Thymus (tissue), 11 donors: ENCODE measurements at regions not wholly inside any gene's neighbourhood (a gene's known extent, or its start where the extent isn't known, plus 50 kb on each side); places are given as distances from the start of the nearest gene placed in this dataset.

Experiments used
- DNase-seq, 9 donors: peaks; one replicate each; pipeline ENCODE4 v3.0.0-alpha.2; 2013; ENCODE audit warnings: low spot score in 9 of 9, low read depth in 6 of 9, missing footprints in 1 of 9
- H3K27ac ChIP-seq, 2 donors: one replicate each; pipeline ENCODE4 v1.5.1; 2013; ENCODE audit warnings: control low read depth in 1 of 2, low read depth in 1 of 2, low read length in 1 of 2, mild to moderate bottlenecking in 1 of 2, moderate library complexity in 1 of 2
- H3K27me3 ChIP-seq, 2 donors: one replicate each; pipeline ENCODE4 v1.5.1; 2013; ENCODE audit warnings: low read length in 1 of 2; ENCODE audit not compliant: control insufficient read depth in 2 of 2, insufficient read depth in 1 of 2
- H3K36me3 ChIP-seq, 2 donors: one replicate each; pipeline ENCODE4 v1.5.1; 2013; ENCODE audit warnings: low read length in 1 of 2, mild to moderate bottlenecking in 1 of 2, moderate library complexity in 1 of 2; ENCODE audit not compliant: control insufficient read depth in 2 of 2, insufficient read depth in 2 of 2
- H3K4me1 ChIP-seq, 2 donors: one replicate each; pipeline ENCODE4 v1.5.1; 2013; ENCODE audit warnings: low read length in 2 of 2; ENCODE audit not compliant: control insufficient read depth in 2 of 2, insufficient read depth in 2 of 2
- H3K4me3 ChIP-seq, 2 donors: one replicate each; pipeline ENCODE4 v1.5.1; 2013; ENCODE audit warnings: low read length in 2 of 2, control low read depth in 1 of 2, mild to moderate bottlenecking in 1 of 2
- H3K9me3 ChIP-seq, 2 donors: one replicate each; pipeline ENCODE4 v1.5.1; 2013; ENCODE audit warnings: low read length in 1 of 2, mild to moderate bottlenecking in 1 of 2; ENCODE audit not compliant: control insufficient read depth in 2 of 2, insufficient read depth in 1 of 2
- WGBS: extraction: QIAGEN DNeasy Blood & Tissue Kit; methylation state at CpG from one replicate; pipeline ENCODE4 v1.1.7; 2013; 5-methylcytosine and 5-hydroxymethylcytosine counted together
- donor health status: healthy.

GRCh38 chr11:69920345-69921127 is 101.3 kb upstream of the FGF3 start:
- no peak for DNase-seq
- no peaks in the 10 kb centered on the region for H3K9me3 ChIP-seq
- H3K4me3 ChIP-seq = no peak overlapping the region
- no peaks in the 10 kb centered on the region for H3K4me1 ChIP-seq
- 86% methylated on average over 16 of the region's 16 CpGs for WGBS
- H3K36me3 ChIP-seq = no peaks in the 10 kb centered on the region
- H3K27ac ChIP-seq = no peak overlapping the region
- H3K27me3 ChIP-seq = peaks cover 2 to 39% of the 10 kb centered on the region in 2 donors

GRCh38 chr11:69921128-69922014 is 102.2 kb upstream of the FGF3 start:
- 85% methylated on average over 21 of the region's 21 CpGs for WGBS
- Histone ChIP-seq H3K27me3 (peaks cover 9 to 39% of the 10 kb centered on the region in 2 donors), H3K9me3 (no peaks in the 10 kb centered on the region), H3K4me1 (no peaks in the 10 kb centered on the region), H3K4me3 (no peak overlapping the region), H3K27ac (no peak overlapping the region), H3K36me3 (no peaks in the 10 kb centered on the region)
- DNase-seq = no peak

GRCh38 chr11:69922015-69922595 is 102.9 kb upstream of the FGF3 start:
- no peaks in the 10 kb centered on the region for H3K4me1 ChIP-seq
- peaks cover 12 to 45% of the 10 kb centered on the region in 2 donors for H3K27me3 ChIP-seq
- H3K9me3 ChIP-seq = no peaks in the 10 kb centered on the region
- no peak overlapping the region for H3K27ac ChIP-seq
- whole genome bisulfite sequencing = 92% methylated on average over 17 of the region's 17 CpGs
- no peaks in the 10 kb centered on the region for H3K36me3 ChIP-seq
- no peak overlapping the region for H3K4me3 ChIP-seq
- DNase-seq = no peak

- peaks cover 12 to 47% of the 10 kb centered on the region in 2 donors for H3K27me3 ChIP-seq
- no peaks in the 10 kb centered on the region for H3K9me3 ChIP-seq
- no peaks in the 10 kb centered on the region for H3K36me3 ChIP-seq
- no peak overlapping the region for H3K4me3 ChIP-seq
- no peak overlapping the region for H3K27ac ChIP-seq
- no peaks in the 10 kb centered on the region for H3K4me1 ChIP-seq
- WGBS = 97% methylated on average over 14 of the region's 14 CpGs
- no peak for DNase-seq
Measured at GRCh38 chr11:69922596-69923111, 103.4 kb upstream of the FGF3 start.

- Histone ChIP-seq H3K27ac (no peak overlapping the region), H3K9me3 (no peaks in the 10 kb centered on the region), H3K4me1 (no peaks in the 10 kb centered on the region), H3K4me3 (no peak overlapping the region), H3K27me3 (peaks cover 12 to 51% of the 10 kb centered on the region in 2 donors), H3K36me3 (no peaks in the 10 kb centered on the region)
- 83% methylated on average over 7 of the region's 7 CpGs for WGBS
- DNase-seq = no peak
Measured at GRCh38 chr11:69923196-69923595, 104.0 kb upstream of the FGF3 start.

- Histone ChIP-seq H3K27me3 (peaks cover 12 to 47% of the 10 kb centered on the region in 2 donors), H3K36me3 (no peaks in the 10 kb centered on the region), H3K4me3 (no peak overlapping the region), H3K9me3 (no peaks in the 10 kb centered on the region), H3K27ac (no peak overlapping the region), H3K4me1 (no peaks in the 10 kb centered on the region)
- no peak for DNase-seq
- 94% methylated on average over 13 of the region's 13 CpGs for WGBS
Measured at GRCh38 chr11:69923641-69924307, 104.6 kb upstream of the FGF3 start.

- Histone ChIP-seq H3K4me1 (no peaks in the 10 kb centered on the region), H3K27ac (no peak overlapping the region), H3K4me3 (no peak overlapping the region), H3K9me3 (no peaks in the 10 kb centered on the region), H3K36me3 (no peaks in the 10 kb centered on the region), H3K27me3 (peaks cover 12 to 48% of the 10 kb centered on the region in 2 donors)
- 65% methylated on average over 2 of the region's 2 CpGs for WGBS
- no peak for DNase-seq
Measured at GRCh38 chr11:69924308-69925161, 105.3 kb upstream of the FGF3 start.
